ENCODE measurements at regions not wholly inside any gene's neighbourhood (a gene's known extent, or its start where the extent isn't known, plus 50 kb on each side); places are given as distances from the start of the nearest gene placed in this dataset.
A peak's percentile ranks its signal among the peaks of the same experiment; 100 is the strongest.

- no peak for TF ChIP-seq CTCF (IDR thresholded peaks at IDR 0.05)
- TF ChIP-seq POLR2A (IDR thresholded peaks at IDR 0.05): no peak
- Histone ChIP-seq H3K9me3 (no peaks in the 10 kb centered on the region), H3K27ac (peak overlapping the region; percentile 71 to 82), H3K27me3 (no peaks in the 10 kb centered on the region), H3K4me3 (no peak overlapping the region), H3K36me3 (no peaks in the 10 kb centered on the region), H3K4me1 (peaks cover 7 to 13% of the 10 kb centered on the region in 2 donors)
- DNase-seq: no peak
- intact Hi-C loops (cut with DNase I; ENCODE audit: low total_unique reads): no loop called here
Measured at GRCh38 chr9:89662718-89663613, 58.2 kb downstream of the GADD45G start.

- Histone ChIP-seq H3K9me3 (no peaks in the 10 kb centered on the region), H3K27ac (no peak overlapping the region), H3K36me3 (no peaks in the 10 kb centered on the region), H3K4me3 (no peak overlapping the region), H3K27me3 (no peaks in the 10 kb centered on the region), H3K4me1 (peaks cover 7 to 13% of the 10 kb centered on the region in 2 donors)
- no peak for TF ChIP-seq POLR2A (IDR thresholded peaks at IDR 0.05)
- TF ChIP-seq CTCF (IDR thresholded peaks at IDR 0.05): no peak
- intact Hi-C loops (cut with DNase I; ENCODE audit: low total_unique reads): no loop called here
- DNase-seq: no peak
Measured at GRCh38 chr9:89663614-89663970, 58.8 kb downstream of the GADD45G start.

- Histone ChIP-seq H3K4me1 (peaks cover 7 to 13% of the 10 kb centered on the region in 2 donors), H3K27ac (no peak overlapping the region), H3K9me3 (no peaks in the 10 kb centered on the region), H3K4me3 (no peak overlapping the region), H3K27me3 (no peaks in the 10 kb centered on the region), H3K36me3 (no peaks in the 10 kb centered on the region)
- TF ChIP-seq CTCF (IDR thresholded peaks at IDR 0.05) (no peak), POLR2A (IDR thresholded peaks at IDR 0.05) (no peak)
- no peak for DNase-seq
- intact Hi-C loops (cut with DNase I; ENCODE audit: low total_unique reads): no loop called here
Measured at GRCh38 chr9:89664010-89664409, 59.2 kb downstream of the GADD45G start.

GRCh38 chr9:89664896-89665329 lies 60.1 kb downstream of the GADD45G start:
- DNase-seq: no peak
- Histone ChIP-seq H3K27ac (no peak overlapping the region), H3K36me3 (no peaks in the 10 kb centered on the region), H3K27me3 (no peaks in the 10 kb centered on the region), H3K9me3 (no peaks in the 10 kb centered on the region), H3K4me3 (no peak overlapping the region), H3K4me1 (peaks cover 7 to 13% of the 10 kb centered on the region in 2 donors)
- intact Hi-C loops (cut with DNase I; ENCODE audit: low total_unique reads): no loop called here
- TF ChIP-seq POLR2A (IDR thresholded peaks at IDR 0.05): no peak
- TF ChIP-seq CTCF (IDR thresholded peaks at IDR 0.05): no peak

GRCh38 chr9:89666364-89666763 lies 61.6 kb downstream of the GADD45G start:
- Histone ChIP-seq H3K27me3 (no peaks in the 10 kb centered on the region), H3K27ac (no peak overlapping the region), H3K36me3 (no peaks in the 10 kb centered on the region), H3K4me1 (peaks cover 6 to 8% of the 10 kb centered on the region in 2 donors), H3K9me3 (no peaks in the 10 kb centered on the region), H3K4me3 (no peak overlapping the region)
- no peak for TF ChIP-seq POLR2A (IDR thresholded peaks at IDR 0.05)
- no peak for TF ChIP-seq CTCF (IDR thresholded peaks at IDR 0.05)
- no peak for DNase-seq
- intact Hi-C loops (cut with DNase I; ENCODE audit: low total_unique reads): no loop called here
